ENCODE measurements at regions not wholly inside any gene's neighbourhood (a gene's known extent, or its start where the extent isn't known, plus 50 kb on each side); places are given as distances from the start of the nearest gene placed in this dataset.

DNA sequence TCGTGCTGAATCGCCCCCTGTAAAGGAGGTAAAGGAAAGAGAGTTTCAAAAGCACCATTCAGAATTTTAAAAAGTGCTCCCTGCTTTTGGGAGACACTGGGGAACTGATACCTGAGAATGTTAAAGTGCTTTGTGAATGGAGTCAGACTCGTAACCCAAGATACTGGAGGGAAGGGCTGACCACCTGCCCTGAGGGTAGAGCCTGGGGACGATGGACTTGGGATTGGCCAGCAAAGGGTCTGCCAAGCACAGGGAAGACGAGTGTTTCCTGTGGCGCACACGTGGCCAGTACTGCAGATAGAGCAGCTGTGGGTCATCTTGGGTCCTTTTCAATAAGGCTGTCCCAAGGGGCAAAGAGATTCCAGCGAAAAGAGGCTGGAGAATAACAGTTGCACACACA is 1284.1 kb upstream of the AUTS2 start:
- 62% methylated on average over 5 of the region's 8 CpGs; no CpG with 5 or more reads in 1 of the 2 donors for WGBS, 2 donors (ENCODE audit: low coverage in 1 of 2)
- TF ChIP-seq POLR2AphosphoS5 (IDR thresholded peaks at IDR 0.05) = no peak
- TF ChIP-seq, protein P1, sequence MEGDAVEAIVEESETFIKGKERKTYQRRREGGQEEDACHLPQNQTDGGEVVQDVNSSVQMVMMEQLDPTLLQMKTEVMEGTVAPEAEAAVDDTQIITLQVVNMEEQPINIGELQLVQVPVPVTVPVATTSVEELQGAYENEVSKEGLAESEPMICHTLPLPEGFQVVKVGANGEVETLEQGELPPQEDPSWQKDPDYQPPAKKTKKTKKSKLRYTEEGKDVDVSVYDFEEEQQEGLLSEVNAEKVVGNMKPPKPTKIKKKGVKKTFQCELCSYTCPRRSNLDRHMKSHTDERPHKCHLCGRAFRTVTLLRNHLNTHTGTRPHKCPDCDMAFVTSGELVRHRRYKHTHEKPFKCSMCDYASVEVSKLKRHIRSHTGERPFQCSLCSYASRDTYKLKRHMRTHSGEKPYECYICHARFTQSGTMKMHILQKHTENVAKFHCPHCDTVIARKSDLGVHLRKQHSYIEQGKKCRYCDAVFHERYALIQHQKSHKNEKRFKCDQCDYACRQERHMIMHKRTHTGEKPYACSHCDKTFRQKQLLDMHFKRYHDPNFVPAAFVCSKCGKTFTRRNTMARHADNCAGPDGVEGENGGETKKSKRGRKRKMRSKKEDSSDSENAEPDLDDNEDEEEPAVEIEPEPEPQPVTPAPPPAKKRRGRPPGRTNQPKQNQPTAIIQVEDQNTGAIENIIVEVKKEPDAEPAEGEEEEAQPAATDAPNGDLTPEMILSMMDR (IDR thresholded peaks at IDR 0.05) = no peak
- no peak for TF ChIP-seq EP300 (IDR thresholded peaks at IDR 0.05)
- no peak for TF ChIP-seq POLR2A (IDR thresholded peaks at IDR 0.05)
- Histone ChIP-seq H3K27ac (no peak overlapping the region), H3K4me1 (no peaks in the 10 kb centered on the region), H3K36me3 (no peaks in the 10 kb centered on the region), H3K27me3 (no peaks in the 10 kb centered on the region), H3K4me3 (no peak overlapping the region), H3K9me3 (no peaks in the 10 kb centered on the region)
- ATAC-seq = no peak

DNA sequence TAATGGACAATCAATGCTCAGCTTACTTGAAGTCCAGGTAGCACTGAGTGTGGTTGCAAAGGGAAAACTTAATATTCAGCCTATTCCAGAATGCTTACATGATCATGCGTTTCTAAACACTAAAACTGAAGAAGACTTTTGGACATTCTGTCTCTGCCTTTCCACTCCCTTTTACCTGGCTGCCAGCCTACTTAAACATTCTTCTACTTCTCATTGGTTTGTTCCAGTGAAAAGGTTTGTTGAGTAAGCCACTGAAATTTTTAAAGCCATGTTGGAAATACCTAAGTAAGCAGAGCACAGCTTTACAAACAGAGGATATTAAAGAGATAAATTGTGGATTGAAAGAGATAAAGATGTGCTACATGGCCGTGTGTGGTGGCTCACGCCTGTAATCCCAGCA is 1280.8 kb upstream of the AUTS2 start:
- no peak for TF ChIP-seq POLR2AphosphoS5 (IDR thresholded peaks at IDR 0.05)
- TF ChIP-seq, protein P1 (IDR thresholded peaks at IDR 0.05) = no peak
- WGBS, 2 donors (ENCODE audit: low coverage in 1 of 2) = 92 to 100% methylated on average over 1 to 3 of the region's 3 CpGs
- no peak overlapping the region for H3K27ac ChIP-seq

DNA sequence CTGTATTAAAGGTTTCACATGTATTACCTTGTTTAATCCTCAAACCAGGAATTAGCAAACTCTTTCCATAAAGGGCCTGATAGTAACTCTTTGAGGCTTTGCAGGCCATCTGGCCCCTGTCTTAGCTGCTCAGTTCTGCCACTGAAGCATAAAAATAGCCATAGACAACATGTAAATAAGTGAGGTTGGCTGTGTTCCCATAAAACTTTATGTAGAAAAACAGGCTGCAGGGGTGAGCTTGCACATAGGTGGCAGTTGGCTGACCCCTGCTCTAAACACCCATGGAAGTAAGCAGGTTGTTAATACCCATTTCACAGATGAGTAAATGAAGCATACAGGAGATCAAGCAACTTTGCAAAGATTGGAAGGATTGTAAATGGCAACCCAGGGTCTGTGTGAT is 1279.2 kb upstream of the AUTS2 start:
- H3K36me3 ChIP-seq = no peaks in the 10 kb centered on the region
- TF ChIP-seq, protein P1 (IDR thresholded peaks at IDR 0.05) = no peak
- TF ChIP-seq POLR2A (IDR thresholded peaks at IDR 0.05) (no peak), EP300 (IDR thresholded peaks at IDR 0.05) (no peak), POLR2AphosphoS5 (IDR thresholded peaks at IDR 0.05) (no peak)
- H3K27ac ChIP-seq = no peak overlapping the region
- H3K27me3 ChIP-seq = no peaks in the 10 kb centered on the region
- no peaks in the 10 kb centered on the region for H3K9me3 ChIP-seq
- no peak overlapping the region for H3K4me3 ChIP-seq
- no peak for ATAC-seq
- peaks cover 5 to 26% (median 9%) of the 10 kb centered on the region in 3 donors for H3K4me1 ChIP-seq

More for the DNA sequence above, 1280.8 kb upstream of the AUTS2 start:
- Histone ChIP-seq H3K27me3 (no peaks in the 10 kb centered on the region), H3K4me1 (peaks cover 5 to 20% (median 9%) of the 10 kb centered on the region in 3 donors), H3K36me3 (no peaks in the 10 kb centered on the region), H3K4me3 (no peak overlapping the region), H3K9me3 (no peaks in the 10 kb centered on the region)
- no peak for ATAC-seq

DNA sequence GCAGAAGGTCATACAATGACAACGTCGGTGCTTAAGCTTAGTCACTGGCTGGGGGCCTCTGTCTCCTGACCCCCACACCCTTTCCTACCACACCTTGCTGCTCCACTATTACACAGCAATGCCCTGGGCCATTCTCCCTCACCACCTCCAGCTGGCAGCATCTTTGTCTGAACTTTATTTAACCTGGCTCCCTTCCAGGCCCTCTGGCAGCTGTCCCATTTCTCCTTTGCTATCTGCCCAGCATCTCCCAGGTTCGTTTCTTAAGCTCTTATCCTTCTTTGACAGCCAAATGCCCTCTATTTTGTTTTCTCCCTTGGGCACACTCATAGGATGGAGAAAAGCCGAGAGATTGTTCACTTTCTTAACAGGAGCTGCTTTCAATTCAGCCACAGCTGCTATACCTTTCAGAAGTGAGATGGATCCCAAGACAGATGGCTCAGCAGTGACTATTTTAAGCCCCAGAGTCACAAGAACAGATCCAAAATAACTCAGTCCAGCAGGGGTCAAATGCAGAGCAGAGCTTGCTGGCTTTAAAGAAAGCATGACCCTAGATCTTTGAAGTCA is 1277.1 kb upstream of the AUTS2 start:
- peaks cover 5 to 26% (median 9%) of the 10 kb centered on the region in 3 donors for H3K4me1 ChIP-seq
- no peaks in the 10 kb centered on the region for H3K36me3 ChIP-seq
- H3K27ac ChIP-seq = peak overlapping the region; percentile 60 to 78 (median 66)
- no peaks in the 10 kb centered on the region for H3K27me3 ChIP-seq
- TF ChIP-seq, protein P1 (IDR thresholded peaks at IDR 0.05) = no peak
- no peak for TF ChIP-seq POLR2AphosphoS5 (IDR thresholded peaks at IDR 0.05)
- TF ChIP-seq EP300 (IDR thresholded peaks at IDR 0.05) = no peak
- TF ChIP-seq POLR2A (IDR thresholded peaks at IDR 0.05) = no peak
- ATAC-seq = peak; percentile 71
- 5 to 12% methylated on average over 4 of the region's 4 CpGs for WGBS, 2 donors (ENCODE audit: low coverage in 1 of 2)
- no peak overlapping the region for H3K4me3 ChIP-seq
- H3K9me3 ChIP-seq = no peaks in the 10 kb centered on the region

DNA sequence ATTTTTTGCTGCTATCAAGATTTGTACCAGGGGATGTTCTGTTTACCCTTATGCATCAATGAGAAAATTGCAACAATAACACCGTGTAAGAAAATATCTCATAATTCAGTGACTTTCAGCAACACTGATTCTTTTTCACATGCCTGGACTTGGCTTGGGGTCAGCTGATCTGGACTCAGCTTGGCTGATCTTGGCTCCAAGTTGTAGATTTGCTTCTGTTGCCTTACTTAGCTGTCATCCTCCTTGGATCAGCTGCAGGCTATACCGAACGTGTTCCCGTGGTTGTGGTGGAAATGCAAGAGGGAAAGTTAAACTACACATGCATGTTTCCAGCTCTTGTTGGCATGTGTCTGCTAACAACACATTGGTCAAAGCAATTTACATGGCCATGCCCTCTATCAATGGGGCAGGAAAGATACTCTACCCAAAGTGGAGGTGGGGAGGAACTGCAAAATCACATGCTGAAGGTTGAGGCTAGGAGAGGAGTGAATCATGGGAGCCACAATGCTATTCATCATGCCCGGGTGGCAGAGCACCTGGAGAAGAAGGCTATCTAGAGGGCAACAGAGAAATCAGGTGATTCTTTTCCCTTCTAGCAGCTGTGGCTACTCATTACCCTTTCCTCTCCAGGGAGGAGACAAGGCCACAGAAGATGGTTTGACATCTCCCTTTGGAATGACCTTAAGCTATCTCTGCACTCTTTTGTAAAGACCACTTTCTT is 1276.3 kb upstream of the AUTS2 start:
- H3K36me3 ChIP-seq = no peaks in the 10 kb centered on the region
- H3K9me3 ChIP-seq = no peaks in the 10 kb centered on the region
- H3K27me3 ChIP-seq = no peaks in the 10 kb centered on the region
- H3K4me1 ChIP-seq = peaks cover 5 to 26% (median 9%) of the 10 kb centered on the region in 3 donors
- WGBS, 2 donors (ENCODE audit: low coverage in 1 of 2) = 20 to 31% methylated on average over 5 of the region's 5 CpGs
- H3K27ac ChIP-seq = peak overlapping the region in 3 of 4 donors; percentile 63 to 78 (median 69)
- no peak for ATAC-seq
- TF ChIP-seq POLR2AphosphoS5 (IDR thresholded peaks at IDR 0.05) (no peak), EP300 (IDR thresholded peaks at IDR 0.05) (no peak)
- H3K4me3 ChIP-seq = no peak overlapping the region

All from gastroesophageal sphincter (tissue), 4 donors.